Testis (tissue), 2 donors: ENCODE measurements at regions not wholly inside any gene's neighbourhood (a gene's known extent, or its start where the extent isn't known, plus 50 kb on each side); places are given as distances from the start of the nearest gene placed in this dataset.

Experiments
- POLR2A ChIP-seq: fragments of 450-650 bp; IDR thresholded peaks from one replicate; pipeline ENCODE4 v1.6.1; 2017; ENCODE audit warnings: antibody characterized with exemption, mild to moderate bottlenecking, moderate library complexity
- TF ChIP-seq, protein P1 (sequence below), 3 experiments: fragments of 450-650 bp in 2 of 3; fragments of 200-600 bp in 1 of 3; sonication (generic) in 1 of 3; IDR thresholded peaks; one replicate each; pipeline ENCODE4 v1.5.1; 2016 to 2019; ENCODE audit warnings: antibody characterized with exemption in 3 of 3, mild to moderate bottlenecking in 2 of 3, moderate library complexity in 1 of 3

- TF ChIP-seq POLR2A = no peak
- TF ChIP-seq, protein P1, sequence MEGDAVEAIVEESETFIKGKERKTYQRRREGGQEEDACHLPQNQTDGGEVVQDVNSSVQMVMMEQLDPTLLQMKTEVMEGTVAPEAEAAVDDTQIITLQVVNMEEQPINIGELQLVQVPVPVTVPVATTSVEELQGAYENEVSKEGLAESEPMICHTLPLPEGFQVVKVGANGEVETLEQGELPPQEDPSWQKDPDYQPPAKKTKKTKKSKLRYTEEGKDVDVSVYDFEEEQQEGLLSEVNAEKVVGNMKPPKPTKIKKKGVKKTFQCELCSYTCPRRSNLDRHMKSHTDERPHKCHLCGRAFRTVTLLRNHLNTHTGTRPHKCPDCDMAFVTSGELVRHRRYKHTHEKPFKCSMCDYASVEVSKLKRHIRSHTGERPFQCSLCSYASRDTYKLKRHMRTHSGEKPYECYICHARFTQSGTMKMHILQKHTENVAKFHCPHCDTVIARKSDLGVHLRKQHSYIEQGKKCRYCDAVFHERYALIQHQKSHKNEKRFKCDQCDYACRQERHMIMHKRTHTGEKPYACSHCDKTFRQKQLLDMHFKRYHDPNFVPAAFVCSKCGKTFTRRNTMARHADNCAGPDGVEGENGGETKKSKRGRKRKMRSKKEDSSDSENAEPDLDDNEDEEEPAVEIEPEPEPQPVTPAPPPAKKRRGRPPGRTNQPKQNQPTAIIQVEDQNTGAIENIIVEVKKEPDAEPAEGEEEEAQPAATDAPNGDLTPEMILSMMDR (IDR thresholded peaks at IDR 0.05) = no peak
Measured at GRCh38 chr12:131230340-131231031, 276.8 kb downstream of the ADGRD1 start.
